NCI-H460 (cell line): ENCODE measurements at regions not wholly inside any gene's neighbourhood (a gene's known extent, or its start where the extent isn't known, plus 50 kb on each side); places are given as distances from the start of the nearest gene placed in this dataset.

ENCODE experiments used
- small RNA-seq, 2 experiments: library from RNA; depleted of rRNA; stranded (forward); fragments of <200 nt; gene quantifications; one replicate each; pipeline ENCODE3, GENCODE V24; 2014

Small RNAs in the stretch of these regions (small RNA-seq; reads per million reads assigned to genes)
- 0 to 0.06 reads per million in 2 experiments for gene RNU4ATAC9P
